GM12878 (cell line): ENCODE measurements at regions not wholly inside any gene's neighbourhood (a gene's known extent, or its start where the extent isn't known, plus 50 kb on each side); places are given as distances from the start of the nearest gene placed in this dataset.

Experiments used
- ATAC-seq: fragments of 200-7000 bp; cut with Tn5 transposase; 3 replicates; pipeline ENCODE4 v1.9.1; 2020; ENCODE audit warnings: mild to moderate bottlenecking, moderate library complexity
- BruUV-seq: library from RNA; stranded (reverse); fragments of 400-500 nt; replicated peaks from 2 replicates; lab custom pipeline; 2021; lab: Mats Ljungman, UMichigan
- CTCF ChIA-PET: fragments of 300-600 bp; sonication (Branson Sonifier 250); formaldehyde crosslinking; extraction: SDS; loops from one replicate; lab custom pipeline; 2021; ENCODE audit warnings: inconsistent platforms; lab: Yijun Ruan, JAX
- POLR2A ChIA-PET: fragments of 350-600 bp; formaldehyde crosslinking; extraction: SDS; loops from one replicate; lab custom pipeline; 2021; ENCODE audit warnings: inconsistent platforms; lab: Charles Lee
- RAD21 ChIA-PET: fragments of 300-600 bp; sonication (Branson Sonifier 250); formaldehyde crosslinking; loops from one replicate; lab custom pipeline; 2023; ENCODE audit warnings: antibody characterized with exemption; ENCODE audit not compliant: unreplicated experiment; lab: Charles Lee
- SMC1A ChIA-PET: fragments of 300-600 bp; sonication (Branson Sonifier 250); formaldehyde crosslinking; loops from one replicate; lab custom pipeline; 2023; ENCODE audit not compliant: unreplicated experiment, uncharacterized antibody; lab: Charles Lee
- DNase-seq: peaks from one replicate; pipeline ENCODE4 v3.0.0-alpha.2; 2011; ENCODE audit warnings: low read depth, low spot score
- FAIRE-seq: peaks from 3 replicates; lab custom pipeline; 2011; peaks lifted over from hg19 to GRCh38; lab: Jason Lieb, UNC
- H2AFZ ChIP-seq: 2 replicates; pipeline ENCODE4 v1.6.0; 2011; ENCODE audit warnings: low read depth, low read length, control low read depth; ENCODE audit not compliant: control insufficient read depth
- H3K27ac ChIP-seq: 2 replicates; pipeline ENCODE4 v1.5.1; 2011; ENCODE audit warnings: control low read depth; ENCODE audit not compliant: control insufficient read depth, insufficient read depth
- H3K27me3 ChIP-seq, 2 experiments: replicated peaks in 1 of 2; 2 replicates each; pipeline versions ENCODE4 v1.6.0 to v1.6.1; 2011; ENCODE audit warnings: low read length in 1 of 2; ENCODE audit not compliant: control insufficient read depth in 2 of 2, insufficient read depth in 2 of 2
- H3K36me3 ChIP-seq, 2 experiments: 2 replicates each; pipeline ENCODE4 v1.5.1; 2011; ENCODE audit warnings: low read length in 1 of 2; ENCODE audit not compliant: control insufficient read depth in 2 of 2, insufficient read depth in 2 of 2
- H3K4me1 ChIP-seq: 2 replicates; pipeline ENCODE4 v1.6.1; 2011; ENCODE audit warnings: mild to moderate bottlenecking, low read length, moderate library complexity, mixed read lengths; ENCODE audit not compliant: control insufficient read depth, insufficient read depth
- H3K4me2 ChIP-seq: 2 replicates; pipeline ENCODE4 v1.6.0; 2011; ENCODE audit warnings: control low read depth; ENCODE audit not compliant: control insufficient read depth, insufficient read depth
- H3K4me3 ChIP-seq: fragments of 200-600 bp; sonication (generic); 2 replicates; pipeline ENCODE4 v1.5.1; 2016
- H3K79me2 ChIP-seq: 2 replicates; pipeline ENCODE4 v1.6.0; 2011; ENCODE audit warnings: low read length; ENCODE audit not compliant: control insufficient read depth, insufficient read depth
- H3K9ac ChIP-seq: 2 replicates; pipeline ENCODE4 v1.8.0; 2011; ENCODE audit warnings: low read length, control low read depth, mixed read lengths; ENCODE audit not compliant: control insufficient read depth, insufficient read depth
- H3K9me3 ChIP-seq: replicated peaks from 3 replicates; pipeline ENCODE4 v1.5.1; 2011; ENCODE audit warnings: mild to moderate bottlenecking, low read length; ENCODE audit not compliant: control insufficient read depth, insufficient read depth
- H4K20me1 ChIP-seq: 2 replicates; pipeline ENCODE4 v1.6.0; 2011; ENCODE audit not compliant: control insufficient read depth, insufficient read depth
- BHLHE40 ChIP-seq, 2 experiments: fragments of 450-650 bp in 1 of 2; IDR thresholded peaks; 2 replicates each; pipeline ENCODE4 v1.6.1; 2011 to 2017; ENCODE audit warnings: low read depth in 2 of 2, borderline replicate concordance in 1 of 2, improper control_type of control experiment in 1 of 2, low read length in 1 of 2, mild to moderate bottlenecking in 1 of 2
- SMAD1 ChIP-seq: fragments of 450-650 bp; IDR thresholded peaks from 2 replicates; pipeline ENCODE4 v1.6.1; 2018; ENCODE audit warnings: mild to moderate bottlenecking, low read depth; ENCODE audit not compliant: partially characterized antibody
- WGBS: methylation state at CpG from one replicate; pipeline ENCODE4 v1.1.6; 2016; ENCODE audit warnings: low lambda C conversion rate; ENCODE audit not compliant: insufficient replicate concordance, insufficient coverage; ENCODE audit errors: missing lambda C conversion rate; 5-methylcytosine and 5-hydroxymethylcytosine counted together
- in situ Hi-C: fragments of 300-500 bp; cut with MboI; formaldehyde crosslinking; loops from 9 replicates; pipeline ENCODE4 v1.14.3; 2018; ENCODE audit warnings: mixed read lengths
- intact Hi-C: fragments of 100-400 bp; cut with micrococcal nuclease; formaldehyde crosslinking; loops from one replicate; pipeline ENCODE4 v1.14.2; 2022; ENCODE audit not compliant: unreplicated experiment

GRCh38 chr2:139214801-139215200 lies 434.6 kb upstream of the NXPH2 start:
- ChIA-PET SMC1A (no interaction called here), POLR2A (no interaction called here), CTCF (no interaction called here)
- intact Hi-C loops (no loop called here), in situ Hi-C loops (no loop called here)
- no peak for ATAC-seq
- no peak for FAIRE-seq
- Histone ChIP-seq H3K4me2 (no peak overlapping the region), H3K79me2 (no peaks in the 10 kb centered on the region), H3K36me3 (no peaks in the 10 kb centered on the region), H3K9ac (no peak overlapping the region), H3K9me3 (no peaks in the 10 kb centered on the region)
- DNase-seq, result no peak
- WGBS, result 0% methylated on average over 2 of the region's 2 CpGs
- no TSS peak for BruUV-seq
- TF ChIP-seq BHLHE40 (IDR thresholded peaks at IDR 0.05; ENCODE audit: borderline replicate concordance in 1 of 2, low read depth in 2 of 2, low read length in 1 of 2), result no peak
- TF ChIP-seq, all 136 proteins: peak for 0
- H3K4me1 ChIP-seq, result no peaks in the 10 kb centered on the region
- no peak overlapping the region for H3K4me3 ChIP-seq
- H2AFZ ChIP-seq, result no peak overlapping the region
- H3K27ac ChIP-seq, result no peak overlapping the region
- no peaks in the 10 kb centered on the region for H4K20me1 ChIP-seq
- RAD21 ChIA-PET, result no interaction called here
- H3K27me3 ChIP-seq, result no peaks in the 10 kb centered on the region

DNA sequence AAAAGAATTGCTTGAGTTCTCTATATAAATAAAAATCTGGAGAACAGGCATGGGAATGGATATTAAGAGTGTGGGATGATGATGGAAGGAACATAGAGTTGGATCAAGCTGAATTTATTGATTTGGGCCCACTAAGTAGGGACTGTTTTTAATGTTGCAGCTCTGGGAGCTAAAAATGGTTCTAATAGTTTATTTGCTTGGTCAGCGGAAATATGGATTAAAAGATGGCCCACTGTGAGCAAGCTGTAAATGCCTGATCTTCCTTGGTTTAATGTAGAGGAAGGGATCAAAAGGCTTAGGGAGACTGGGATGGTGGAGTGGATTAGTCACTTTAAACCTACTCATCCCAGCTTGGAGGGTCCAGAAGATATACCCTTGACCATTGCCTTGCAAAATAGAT lies 429.4 kb upstream of the NXPH2 start:
- no peak overlapping the region for H3K4me2 ChIP-seq
- ATAC-seq, result no peak
- no peaks in the 10 kb centered on the region for H3K36me3 ChIP-seq
- intact Hi-C loops, result no loop called here
- ChIA-PET RAD21 (no interaction called here), POLR2A (no interaction called here), CTCF (no interaction called here), SMC1A (no interaction called here)
- H3K27ac ChIP-seq, result no peak overlapping the region
- WGBS, result 50% methylated on average over 1 of the region's 1 CpG
- no peak overlapping the region for H3K4me3 ChIP-seq
- H3K9ac ChIP-seq, result no peak overlapping the region
- no peaks in the 10 kb centered on the region for H3K27me3 ChIP-seq
- in situ Hi-C loops, result no loop called here
- TF ChIP-seq SMAD1, result no peak
- H3K9me3 ChIP-seq, result no peaks in the 10 kb centered on the region
- no peak overlapping the region for H2AFZ ChIP-seq
- H3K4me1 ChIP-seq, result no peaks in the 10 kb centered on the region
- H4K20me1 ChIP-seq, result no peaks in the 10 kb centered on the region
- no peak for FAIRE-seq
- no TSS peak for BruUV-seq
- H3K79me2 ChIP-seq, result no peaks in the 10 kb centered on the region
- no peak for DNase-seq
